ENCODE measurements at regions not wholly inside any gene's neighbourhood (a gene's known extent, or its start where the extent isn't known, plus 50 kb on each side); places are given as distances from the start of the nearest gene placed in this dataset.
"Not testable (repeated sequence)": the region's sequence is repeated elsewhere in the genome, so short reads cannot be mapped to it uniquely, and the experiment has no call there.

DNA sequence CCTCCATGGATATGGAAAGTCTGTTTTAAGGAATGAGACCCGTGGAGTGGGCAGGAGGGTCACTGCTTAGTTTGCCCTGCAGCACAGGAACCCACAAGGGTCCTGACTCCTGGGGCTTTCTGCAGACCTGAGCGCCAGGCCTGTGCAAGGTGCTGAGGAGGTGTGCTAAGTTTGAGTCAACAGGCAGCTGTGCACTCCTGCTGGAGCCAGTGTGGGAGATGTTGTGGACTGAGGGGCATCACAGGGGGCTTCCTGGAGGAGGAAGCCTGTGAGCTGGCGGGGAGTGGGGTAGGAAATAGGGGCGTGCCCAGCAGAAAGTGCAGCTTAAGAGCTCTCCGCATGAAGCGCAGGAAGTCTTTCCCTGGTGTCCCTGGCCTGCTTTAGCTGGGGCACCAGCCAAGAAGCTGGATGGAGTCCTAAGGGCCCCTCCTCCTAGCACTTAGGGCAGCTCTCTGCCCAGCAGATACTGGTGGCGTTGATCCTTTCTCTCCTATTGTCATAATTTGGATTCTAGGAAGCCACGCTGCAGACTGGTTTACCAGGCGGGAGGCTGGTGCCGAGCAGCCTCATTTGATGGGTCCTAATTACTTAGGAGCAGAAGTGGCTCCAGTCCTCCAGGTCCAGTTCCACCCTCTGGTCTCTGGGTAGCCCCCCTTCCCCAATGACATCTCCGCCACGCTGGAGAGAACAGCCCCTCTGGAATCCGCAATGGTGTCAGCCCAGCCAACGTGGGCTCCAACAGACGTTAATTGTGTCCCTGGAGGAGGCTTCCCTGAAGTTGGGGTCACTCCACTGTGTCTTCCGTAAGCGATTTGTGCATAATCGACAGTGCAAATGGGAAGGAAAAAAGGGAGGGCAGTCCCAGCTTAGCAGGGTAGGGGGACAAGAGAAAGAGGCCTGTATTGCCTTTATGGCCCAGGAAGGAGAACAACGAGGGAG, 309.2 kb downstream of the ZNF536 start:
- TF ChIP-seq, protein P1, sequence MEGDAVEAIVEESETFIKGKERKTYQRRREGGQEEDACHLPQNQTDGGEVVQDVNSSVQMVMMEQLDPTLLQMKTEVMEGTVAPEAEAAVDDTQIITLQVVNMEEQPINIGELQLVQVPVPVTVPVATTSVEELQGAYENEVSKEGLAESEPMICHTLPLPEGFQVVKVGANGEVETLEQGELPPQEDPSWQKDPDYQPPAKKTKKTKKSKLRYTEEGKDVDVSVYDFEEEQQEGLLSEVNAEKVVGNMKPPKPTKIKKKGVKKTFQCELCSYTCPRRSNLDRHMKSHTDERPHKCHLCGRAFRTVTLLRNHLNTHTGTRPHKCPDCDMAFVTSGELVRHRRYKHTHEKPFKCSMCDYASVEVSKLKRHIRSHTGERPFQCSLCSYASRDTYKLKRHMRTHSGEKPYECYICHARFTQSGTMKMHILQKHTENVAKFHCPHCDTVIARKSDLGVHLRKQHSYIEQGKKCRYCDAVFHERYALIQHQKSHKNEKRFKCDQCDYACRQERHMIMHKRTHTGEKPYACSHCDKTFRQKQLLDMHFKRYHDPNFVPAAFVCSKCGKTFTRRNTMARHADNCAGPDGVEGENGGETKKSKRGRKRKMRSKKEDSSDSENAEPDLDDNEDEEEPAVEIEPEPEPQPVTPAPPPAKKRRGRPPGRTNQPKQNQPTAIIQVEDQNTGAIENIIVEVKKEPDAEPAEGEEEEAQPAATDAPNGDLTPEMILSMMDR (IDR thresholded peaks at IDR 0.05; ENCODE audit: low read depth, low read length, missing control alignments): no peak
- no peak overlapping the region for H3K4me3 ChIP-seq (ENCODE audit: low read depth, low read length)
- no peak for DNase-seq (ENCODE audit: low read depth)
- in situ Hi-C loops (cut with HindIII; ENCODE audit: low sequenced_read_pairs): no loop called here

- H3K4me3 ChIP-seq (ENCODE audit: low read depth, low read length); DNase-seq (ENCODE audit: low read depth); in situ Hi-C loops (cut with HindIII; ENCODE audit: low sequenced_read_pairs): not testable (repeated sequence)
Measured at GRCh38 chr19:30680399-30680798, 308.2 kb downstream of the ZNF536 start.

DNA sequence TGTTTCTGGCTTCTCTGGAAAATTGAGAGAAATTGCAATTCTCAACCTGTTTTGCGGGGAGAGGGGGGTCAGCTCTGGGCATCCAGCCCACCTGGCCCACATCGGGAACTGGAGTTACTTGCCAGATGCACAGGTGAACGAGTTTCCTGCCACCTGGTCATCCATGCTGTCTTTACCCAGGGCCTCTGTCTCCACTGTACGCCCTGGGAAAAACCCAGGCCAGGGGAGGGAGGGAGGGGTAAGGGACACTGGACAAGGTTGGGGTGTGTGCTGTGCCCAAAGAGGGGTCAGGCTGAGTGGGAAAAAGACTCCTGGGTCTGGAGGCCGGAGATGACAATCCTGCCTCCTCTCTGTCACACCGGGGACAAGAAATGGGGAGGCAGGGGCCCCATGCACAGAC, 307.6 kb downstream of the ZNF536 start:
- in situ Hi-C loops (cut with HindIII; ENCODE audit: low sequenced_read_pairs): no loop called here
- DNase-seq (ENCODE audit: low read depth): no peak
- H3K4me3 ChIP-seq (ENCODE audit: low read depth, low read length): no peak overlapping the region
- TF ChIP-seq, protein P1 (IDR thresholded peaks at IDR 0.05; ENCODE audit: low read depth, low read length, missing control alignments): no peak

DNA sequence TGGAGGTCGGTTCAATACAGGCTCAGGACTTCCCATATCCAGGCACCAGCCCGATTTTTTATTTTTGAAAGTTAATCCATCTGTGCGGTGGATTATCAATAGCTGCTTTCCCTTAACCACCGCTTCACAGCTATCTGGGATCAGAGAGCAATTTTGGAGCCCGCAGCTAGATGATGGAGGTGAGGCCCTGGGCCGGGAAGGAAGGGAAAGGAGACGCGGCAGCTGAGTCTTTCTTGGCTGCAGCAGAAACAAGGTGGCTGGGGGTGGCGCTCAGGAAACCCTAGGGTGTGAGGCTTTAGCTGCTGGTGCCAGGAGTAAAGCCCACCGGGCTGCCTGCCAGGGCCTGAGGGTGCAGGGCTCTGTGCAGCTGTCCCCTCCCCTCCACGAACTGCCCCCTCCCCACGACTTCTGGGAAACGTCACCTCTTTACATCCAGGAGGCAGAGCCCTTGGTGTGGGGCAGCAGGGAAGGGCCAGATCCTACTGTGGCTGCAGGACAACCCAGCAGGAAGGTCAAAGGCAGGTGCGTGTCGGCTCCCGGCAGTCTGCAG, 307.0 kb downstream of the ZNF536 start:
- in situ Hi-C loops (cut with HindIII; ENCODE audit: low sequenced_read_pairs): no loop called here

DNA sequence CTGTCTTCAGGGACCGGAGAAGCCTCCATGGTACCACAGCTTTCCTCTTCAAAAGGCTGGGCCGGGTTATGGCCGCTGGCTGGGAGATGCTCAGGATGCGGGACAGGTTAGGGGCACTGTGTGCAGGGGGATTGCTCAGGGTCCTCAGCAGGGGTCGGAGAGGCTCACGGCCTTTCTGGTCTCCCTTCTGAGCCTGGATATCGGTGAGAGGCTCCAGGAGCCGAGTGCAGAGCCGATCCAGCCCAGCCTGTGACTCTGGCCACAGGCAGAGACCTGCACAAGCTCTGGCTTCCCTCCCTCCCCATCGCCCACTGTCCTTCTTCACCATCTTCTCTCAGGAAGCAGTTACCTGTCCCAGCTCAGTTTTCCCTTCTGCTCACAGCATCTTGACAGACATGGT, 306.0 kb downstream of the ZNF536 start:
- TF ChIP-seq, protein P1 (IDR thresholded peaks at IDR 0.05; ENCODE audit: low read depth, low read length, missing control alignments): no peak
- no peak for DNase-seq (ENCODE audit: low read depth)
- H3K4me3 ChIP-seq (ENCODE audit: low read depth, low read length): no peak overlapping the region
- in situ Hi-C loops (cut with HindIII; ENCODE audit: low sequenced_read_pairs): no loop called here

More for the DNA sequence above, 307.0 kb downstream of the ZNF536 start:
- TF ChIP-seq, protein P1 (IDR thresholded peaks at IDR 0.05; ENCODE audit: low read depth, low read length, missing control alignments): no peak
- H3K4me3 ChIP-seq (ENCODE audit: low read depth, low read length): no peak overlapping the region
- DNase-seq (ENCODE audit: low read depth): no peak

- no peak for DNase-seq (ENCODE audit: low read depth)
- H3K4me3 ChIP-seq (ENCODE audit: low read depth, low read length): no peak overlapping the region
- TF ChIP-seq, protein P1 (IDR thresholded peaks at IDR 0.05; ENCODE audit: low read depth, low read length, missing control alignments): no peak
- in situ Hi-C loops (cut with HindIII; ENCODE audit: low sequenced_read_pairs): no loop called here
Measured at GRCh38 chr19:30677702-30678101, 305.5 kb downstream of the ZNF536 start.

All from astrocyte of the cerebellum (primary cell).